Spinal cord (tissue), 9 donors: ENCODE measurements at regions not wholly inside any gene's neighbourhood (a gene's known extent, or its start where the extent isn't known, plus 50 kb on each side); places are given as distances from the start of the nearest gene placed in this dataset.

Source experiments
- DNase-seq, 6 donors: peaks; one replicate each; pipeline versions ENCODE4 v3.0.0 to v3.0.0-alpha.2; 2013 to 2015; ENCODE audit warnings: low spot score in 6 of 6, low read depth in 4 of 6
- H3K27ac ChIP-seq: one replicate; pipeline ENCODE4 v1.5.1; 2013; ENCODE audit warnings: low read depth, low read length, control low read depth
- H3K27me3 ChIP-seq: one replicate; pipeline ENCODE4 v1.6.1; 2013; ENCODE audit warnings: low read length; ENCODE audit not compliant: control insufficient read depth, insufficient read depth
- H3K36me3 ChIP-seq: one replicate; pipeline ENCODE4 v1.6.1; 2013; ENCODE audit warnings: low read length; ENCODE audit not compliant: control insufficient read depth, insufficient read depth
- H3K4me1 ChIP-seq: one replicate; pipeline ENCODE4 v1.6.1; 2013; ENCODE audit warnings: low read length; ENCODE audit not compliant: control insufficient read depth, insufficient read depth
- H3K4me3 ChIP-seq: one replicate; pipeline ENCODE4 v1.5.1; 2013; ENCODE audit warnings: low read depth, low read length, control low read depth
- H3K9me3 ChIP-seq: one replicate; pipeline ENCODE4 v1.6.1; 2013; ENCODE audit warnings: low read length; ENCODE audit not compliant: control insufficient read depth, insufficient read depth
- WGBS: methylation state at CpG from one replicate; pipeline ENCODE4 v1.1.5; 2013; ENCODE audit warnings: missing lambda C conversion rate; ENCODE audit not compliant: insufficient coverage; 5-methylcytosine and 5-hydroxymethylcytosine counted together
- donor health status: healthy.

DNA sequence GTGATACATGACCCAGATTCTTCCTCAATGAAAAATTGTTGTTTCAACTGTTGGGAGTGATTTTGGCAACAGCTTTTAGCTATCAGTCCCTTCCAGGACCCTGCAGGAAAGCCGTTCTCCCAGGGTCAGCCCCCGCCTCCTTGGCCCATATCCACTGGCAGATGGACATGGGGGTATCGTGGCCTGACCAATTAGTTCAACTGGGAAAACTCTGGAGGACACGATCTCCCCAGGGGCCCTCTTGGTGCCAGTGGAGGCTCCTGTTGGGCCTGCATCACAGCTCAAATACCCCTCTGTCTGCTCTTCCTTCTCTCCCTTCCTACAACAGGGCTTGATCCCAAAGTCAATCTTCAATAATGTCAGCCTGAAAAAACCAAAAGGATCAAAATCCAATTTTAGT, 272.5 kb upstream of the B3GAT1 start:
- H3K36me3 ChIP-seq, result no peaks in the 10 kb centered on the region
- H3K4me3 ChIP-seq, result no peak overlapping the region
- no peaks in the 10 kb centered on the region for H3K9me3 ChIP-seq
- H3K27ac ChIP-seq, result no peak overlapping the region
- WGBS, result 26% methylated on average over 3 of the region's 4 CpGs
- peaks cover 5% of the 10 kb centered on the region for H3K27me3 ChIP-seq
- H3K4me1 ChIP-seq, result peaks cover 13% of the 10 kb centered on the region
- DNase-seq, result no peak

DNA sequence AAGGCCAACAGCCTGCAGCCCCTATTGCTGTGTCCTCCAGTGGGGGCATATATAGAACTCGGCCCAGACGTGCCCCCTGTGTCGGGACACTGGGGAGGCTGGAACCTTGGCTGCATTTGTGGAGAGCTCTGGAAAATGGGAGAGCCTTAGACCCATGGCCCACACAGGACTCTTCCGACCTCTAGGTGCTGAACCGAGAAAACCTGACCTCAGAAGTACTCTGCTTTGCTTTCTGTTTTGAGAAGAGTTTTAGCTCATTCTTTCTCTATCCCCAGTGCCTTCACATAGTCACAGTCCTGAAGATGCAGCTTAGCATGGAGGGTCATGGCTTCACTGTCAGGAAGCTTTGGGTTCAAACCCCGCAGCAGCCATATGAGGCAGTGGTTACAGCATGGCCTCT, 271.8 kb upstream of the B3GAT1 start:
- no peak overlapping the region for H3K4me3 ChIP-seq
- 92% methylated on average over 2 of the region's 6 CpGs for whole genome bisulfite sequencing
- peaks cover 2% of the 10 kb centered on the region for H3K27me3 ChIP-seq
- H3K4me1 ChIP-seq, result peaks cover 13% of the 10 kb centered on the region
- H3K36me3 ChIP-seq, result no peaks in the 10 kb centered on the region
- H3K9me3 ChIP-seq, result no peaks in the 10 kb centered on the region
- no peak for DNase-seq
- no peak overlapping the region for H3K27ac ChIP-seq

DNA sequence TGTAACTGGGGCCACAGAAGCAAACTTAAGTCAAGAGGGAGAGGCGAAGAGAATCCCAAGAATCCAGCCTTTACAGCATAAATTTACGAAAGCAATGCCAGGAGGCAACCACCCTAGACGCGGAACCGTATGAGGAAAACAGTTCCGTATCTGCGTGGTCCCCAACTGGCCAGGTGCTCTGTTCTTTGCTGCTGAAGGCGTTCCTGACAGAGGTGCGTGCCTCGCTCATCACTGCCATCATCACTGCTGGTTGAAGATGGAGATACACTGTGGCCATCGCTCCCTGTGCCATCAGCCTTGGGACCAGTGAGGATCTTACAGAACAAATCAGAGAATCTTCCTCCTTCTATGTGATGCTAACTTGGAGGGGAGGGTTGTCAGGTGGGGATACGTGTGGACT, 270.5 kb upstream of the B3GAT1 start:
- 96% methylated on average over 11 of the region's 12 CpGs for WGBS

DNA sequence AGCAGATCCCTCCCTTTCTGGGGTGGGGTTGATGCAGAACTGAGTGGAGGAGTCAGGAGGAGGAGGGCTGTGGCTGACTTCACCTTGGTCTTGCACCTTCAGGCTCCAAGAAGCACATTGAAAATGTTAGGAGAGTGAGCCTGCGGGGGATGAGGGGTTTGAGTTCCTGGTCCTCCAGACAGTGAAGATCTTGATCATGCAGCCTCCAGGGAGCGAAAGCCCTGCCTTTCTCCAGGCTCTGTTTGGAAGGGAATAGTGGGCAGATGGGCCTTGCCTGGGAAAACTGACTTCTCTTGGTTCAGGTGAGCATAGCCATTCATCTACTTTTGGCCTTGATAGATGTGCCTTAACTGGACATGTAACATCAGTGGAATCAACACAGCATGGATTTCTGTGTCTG, 267.6 kb upstream of the B3GAT1 start:
- no peak for DNase-seq
- no peak overlapping the region for H3K4me3 ChIP-seq
- 94% methylated on average over 2 of the region's 2 CpGs for WGBS
- H3K9me3 ChIP-seq, result no peaks in the 10 kb centered on the region
- peaks cover 2% of the 10 kb centered on the region for H3K27me3 ChIP-seq
- H3K36me3 ChIP-seq, result no peaks in the 10 kb centered on the region
- H3K27ac ChIP-seq, result no peak overlapping the region
- peaks cover 6% of the 10 kb centered on the region for H3K4me1 ChIP-seq

More for the DNA sequence above, 270.5 kb upstream of the B3GAT1 start:
- no peaks in the 10 kb centered on the region for H3K9me3 ChIP-seq
- peaks cover 2% of the 10 kb centered on the region for H3K27me3 ChIP-seq
- peaks cover 13% of the 10 kb centered on the region for H3K4me1 ChIP-seq
- no peak overlapping the region for H3K27ac ChIP-seq
- no peaks in the 10 kb centered on the region for H3K36me3 ChIP-seq
- DNase-seq, result no peak
- H3K4me3 ChIP-seq, result no peak overlapping the region

DNA sequence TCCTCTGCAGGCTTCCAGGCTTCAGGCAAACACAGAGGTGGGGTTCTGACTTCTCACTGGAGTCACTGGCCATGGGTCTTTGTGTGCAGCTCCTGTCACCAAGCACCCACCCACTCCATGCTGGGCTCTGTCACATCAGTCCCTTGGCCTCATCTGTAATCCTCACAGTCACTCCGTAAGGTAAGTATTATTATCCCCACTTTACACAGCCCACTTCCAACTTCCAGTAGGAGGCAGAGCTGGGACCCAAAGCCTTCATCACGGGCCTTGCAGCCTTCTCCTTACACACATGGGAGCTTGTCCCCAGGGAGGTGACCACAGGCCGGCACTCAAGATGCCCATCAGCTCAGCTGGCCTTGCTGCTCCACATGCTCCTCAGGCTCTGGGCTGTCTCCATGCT, 266.7 kb upstream of the B3GAT1 start:
- DNase-seq, result no peak
- 93% methylated on average over 3 of the region's 3 CpGs for WGBS
- no peaks in the 10 kb centered on the region for H3K36me3 ChIP-seq
- H3K9me3 ChIP-seq, result no peaks in the 10 kb centered on the region
- H3K27me3 ChIP-seq, result peaks cover 2% of the 10 kb centered on the region
- no peak overlapping the region for H3K4me3 ChIP-seq
- peaks cover 4% of the 10 kb centered on the region for H3K4me1 ChIP-seq
- H3K27ac ChIP-seq, result no peak overlapping the region

DNA sequence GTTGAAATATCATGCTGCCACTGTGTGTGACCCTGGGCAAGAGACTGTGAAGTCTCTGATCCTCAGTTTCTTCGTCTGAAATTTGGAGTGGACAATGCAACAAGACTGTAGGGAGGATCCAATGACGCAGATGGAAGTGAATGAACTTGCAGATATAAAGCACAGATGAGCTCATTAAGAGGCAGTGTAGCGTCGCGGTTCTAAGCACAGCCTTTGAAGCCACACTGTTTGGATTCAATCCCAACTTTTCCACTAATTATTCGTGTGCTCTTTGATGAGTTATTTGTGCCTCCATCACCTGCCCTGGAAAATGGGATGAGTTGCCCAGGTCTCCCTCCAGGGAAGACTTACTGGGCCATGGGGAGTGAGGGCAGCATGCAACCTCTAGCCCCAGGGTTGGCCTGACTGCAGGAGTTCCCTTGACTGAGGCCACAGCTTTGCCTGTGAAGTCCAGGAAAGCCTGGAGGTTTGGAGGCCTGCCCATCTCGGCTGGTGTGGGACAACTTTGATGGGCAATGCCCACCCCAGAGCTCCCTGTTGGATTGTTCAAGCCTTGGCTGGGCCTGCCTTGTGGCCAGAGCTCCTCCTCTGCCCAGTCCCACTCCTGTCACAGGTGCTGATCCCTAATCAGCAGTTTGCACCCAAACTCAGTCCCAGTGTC, 266.0 kb upstream of the B3GAT1 start:
- 61% methylated on average over 4 of the region's 7 CpGs for WGBS
- H3K4me3 ChIP-seq, result no peak overlapping the region

DNA sequence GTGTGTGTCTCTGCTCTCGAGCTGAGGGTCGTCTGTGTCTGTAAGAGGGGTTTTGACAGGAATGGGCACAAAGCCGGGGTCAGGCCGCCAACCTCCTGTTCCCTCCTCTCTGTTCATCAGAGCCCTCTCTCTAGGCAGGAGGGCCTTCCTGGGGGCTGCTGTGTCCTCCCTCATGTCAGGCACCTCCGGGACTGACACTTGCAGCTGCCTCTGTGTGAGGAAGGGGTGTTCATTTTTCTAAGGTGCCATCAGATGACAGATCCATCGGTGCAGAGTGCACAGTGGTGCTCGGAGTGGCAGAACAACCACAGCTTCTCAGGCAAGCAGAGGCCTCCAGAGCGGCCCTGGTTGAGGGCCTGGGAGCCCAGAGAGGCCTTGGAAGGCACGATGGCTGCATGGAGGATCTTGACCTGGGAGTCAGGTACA, 265.4 kb upstream of the B3GAT1 start:
- Histone ChIP-seq H3K4me1 (peaks cover 4% of the 10 kb centered on the region), H3K9me3 (no peaks in the 10 kb centered on the region), H3K27ac (no peak overlapping the region), H3K27me3 (peaks cover 2% of the 10 kb centered on the region), H3K4me3 (no peak overlapping the region), H3K36me3 (no peaks in the 10 kb centered on the region)
- WGBS, result 82% methylated on average over 4 of the region's 9 CpGs
- no peak for DNase-seq

More for the DNA sequence above, 266.0 kb upstream of the B3GAT1 start:
- DNase-seq, result peak in 2 of 6 donors; percentile 46 to 54
- Histone ChIP-seq H3K27me3 (peaks cover 2% of the 10 kb centered on the region), H3K9me3 (no peaks in the 10 kb centered on the region), H3K4me1 (peaks cover 4% of the 10 kb centered on the region), H3K36me3 (no peaks in the 10 kb centered on the region), H3K27ac (no peak overlapping the region)

DNA sequence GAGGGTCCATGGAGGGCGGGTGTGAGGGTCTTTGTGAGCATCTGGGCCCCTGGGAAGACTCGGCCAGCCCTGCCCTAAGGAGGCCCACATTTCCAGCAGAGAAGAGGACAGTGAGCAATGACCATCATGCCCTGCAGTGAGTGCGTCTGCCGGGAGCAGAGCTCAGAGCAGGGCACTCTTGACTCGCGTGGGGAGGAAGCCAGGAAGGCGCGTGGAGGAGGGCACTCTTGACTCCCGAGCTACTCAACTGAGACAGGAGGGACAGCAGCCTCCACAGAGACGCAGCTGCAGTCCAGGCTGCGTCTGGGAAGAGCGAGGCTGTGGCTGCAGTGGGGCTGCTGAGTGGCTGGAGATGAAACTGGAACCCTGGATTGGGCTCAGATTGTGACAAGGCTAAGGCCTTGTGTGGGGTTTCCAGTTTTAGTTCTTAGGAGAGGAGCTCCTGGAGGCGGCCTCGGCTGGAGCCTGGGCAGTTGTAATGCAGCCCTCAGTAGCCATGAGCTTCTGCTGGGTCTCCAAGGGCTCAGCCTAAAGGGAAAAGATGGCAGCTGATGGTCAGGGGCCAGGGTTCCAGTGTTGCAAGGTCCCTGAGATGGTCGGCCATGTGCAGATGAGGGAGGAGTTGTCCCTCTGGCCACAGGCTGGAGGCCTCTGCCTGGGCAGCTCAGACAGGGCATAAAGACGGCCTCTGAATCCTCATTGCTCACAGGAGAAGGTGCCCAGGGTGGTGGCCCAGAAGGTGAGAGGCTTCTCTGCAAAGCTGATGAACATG, 264.7 kb upstream of the B3GAT1 start:
- Histone ChIP-seq H3K36me3 (no peaks in the 10 kb centered on the region), H3K4me1 (peaks cover 4% of the 10 kb centered on the region), H3K27ac (no peak overlapping the region), H3K4me3 (no peak overlapping the region), H3K27me3 (no peaks in the 10 kb centered on the region), H3K9me3 (no peaks in the 10 kb centered on the region)
- no peak for DNase-seq
- WGBS, result 90% methylated on average over 15 of the region's 16 CpGs

DNA sequence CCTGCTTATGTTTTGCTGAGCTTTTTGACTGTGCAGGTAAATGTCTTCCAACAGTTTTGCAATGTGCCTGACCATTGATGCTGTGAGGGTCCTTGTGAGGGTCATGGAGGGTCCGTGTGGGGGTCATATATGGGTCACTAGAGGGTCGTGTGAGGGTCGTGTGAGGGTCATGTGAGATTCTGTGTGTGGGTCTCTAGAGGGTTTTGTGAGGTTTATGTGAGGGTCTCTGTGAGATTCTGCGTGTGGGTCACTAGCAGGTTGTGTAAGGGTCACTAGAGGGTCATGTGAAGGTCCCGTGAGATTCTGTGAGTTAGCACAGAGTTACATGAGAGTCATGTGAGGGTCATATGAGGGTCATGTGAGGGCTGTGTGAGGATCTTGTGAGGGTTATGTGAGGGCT, 263.9 kb upstream of the B3GAT1 start:
- H3K27me3 ChIP-seq, result no peaks in the 10 kb centered on the region
- DNase-seq, result no peak
- no peaks in the 10 kb centered on the region for H3K36me3 ChIP-seq
- H3K4me3 ChIP-seq, result no peak overlapping the region
- 87% methylated on average over 5 of the region's 5 CpGs for WGBS
- no peak overlapping the region for H3K27ac ChIP-seq
- peaks cover 7% of the 10 kb centered on the region for H3K4me1 ChIP-seq
- H3K9me3 ChIP-seq, result no peaks in the 10 kb centered on the region

DNA sequence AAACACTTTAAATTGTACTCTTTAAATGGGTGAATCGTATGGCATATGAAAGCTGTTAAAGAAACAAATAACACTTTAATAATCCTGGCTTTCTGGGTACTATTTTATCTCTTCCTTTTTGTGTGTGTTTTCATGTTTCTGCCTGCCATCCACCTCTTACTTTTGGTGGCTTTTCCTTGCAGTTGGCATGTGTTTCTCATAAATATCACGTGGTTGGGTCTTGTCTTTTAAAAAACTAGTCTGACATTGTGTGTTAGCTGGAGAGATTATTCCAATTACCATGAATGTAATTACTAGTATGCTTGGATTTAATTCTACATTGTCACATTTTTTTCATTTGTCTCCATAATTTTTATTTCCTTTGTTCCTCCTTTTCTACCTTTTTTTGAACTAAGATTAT, 262.9 kb upstream of the B3GAT1 start:
- no peak for DNase-seq
- Histone ChIP-seq H3K4me3 (no peak overlapping the region), H3K36me3 (no peaks in the 10 kb centered on the region), H3K27me3 (no peaks in the 10 kb centered on the region), H3K9me3 (no peaks in the 10 kb centered on the region), H3K4me1 (peaks cover 11% of the 10 kb centered on the region), H3K27ac (no peak overlapping the region)
- WGBS, result no CpG with 5 or more reads among the region's 2 CpGs
